Germinal center (tissue), 1 donor: ENCODE measurements at regions not wholly inside any gene's neighbourhood (a gene's known extent, or its start where the extent isn't known, plus 50 kb on each side); places are given as distances from the start of the nearest gene placed in this dataset.

Source experiments
- DNase-seq: peaks from one replicate; pipeline ENCODE4 v3.0.0; 2012; ENCODE audit warnings: mixed read lengths, low spot score

- DNase-seq = no peak
These were observed 209.5 kb upstream of the CPEB2 start for GRCh38 chr4:14792702-14793227.

- no peak for DNase-seq
These were observed 201.3 kb upstream of the CPEB2 start for GRCh38 chr4:14800977-14801376.

DNA sequence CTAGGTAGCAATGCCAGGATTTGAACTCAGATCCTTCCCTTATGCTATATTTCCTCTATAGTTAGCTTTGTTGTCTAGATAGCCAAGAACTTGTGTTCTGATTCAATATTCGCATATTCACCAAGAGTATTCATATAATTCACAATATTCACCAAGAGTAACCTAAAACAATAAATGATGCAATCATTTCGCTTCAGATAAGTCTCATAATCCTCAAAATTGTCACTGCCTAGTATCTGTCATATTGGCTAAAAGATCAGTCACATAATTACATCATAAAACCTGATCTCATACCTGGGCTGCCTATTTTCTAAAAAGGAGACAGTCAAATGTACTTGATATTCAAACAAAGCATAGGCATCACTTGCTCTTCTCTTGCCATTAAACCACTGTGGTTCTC lies 199.7 kb upstream of the CPEB2 start:
- no peak for DNase-seq

DNA sequence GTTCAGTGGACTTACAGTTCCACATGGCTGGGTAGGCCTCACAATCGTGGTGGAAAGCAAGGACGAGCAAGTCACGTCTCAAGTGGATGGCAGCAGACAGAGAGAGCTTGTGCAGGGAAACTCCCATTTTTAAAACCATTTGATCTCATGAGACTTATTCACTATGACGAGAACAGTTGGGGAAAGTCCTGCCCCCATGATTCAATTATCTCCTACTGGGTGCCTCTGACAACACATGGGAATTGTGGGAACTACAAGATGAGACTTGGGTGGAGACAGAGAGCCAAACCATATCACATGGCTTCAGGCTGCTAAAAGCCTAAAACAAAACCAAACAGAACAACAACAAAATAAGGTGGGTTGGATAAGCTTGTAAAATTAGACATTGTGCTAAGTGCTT lies 194.4 kb upstream of the CPEB2 start:
- DNase-seq = no peak

- no peak for DNase-seq
These were observed 193.1 kb upstream of the CPEB2 start for GRCh38 chr4:14809203-14809602.

GRCh38 chr4:14810121-14810520 lies 192.2 kb upstream of the CPEB2 start:
- no peak for DNase-seq

GRCh38 chr4:14810568-14810967 lies 191.7 kb upstream of the CPEB2 start:
- DNase-seq = no peak

- DNase-seq = no peak
These were observed 190.2 kb upstream of the CPEB2 start for GRCh38 chr4:14812101-14812500.

DNA sequence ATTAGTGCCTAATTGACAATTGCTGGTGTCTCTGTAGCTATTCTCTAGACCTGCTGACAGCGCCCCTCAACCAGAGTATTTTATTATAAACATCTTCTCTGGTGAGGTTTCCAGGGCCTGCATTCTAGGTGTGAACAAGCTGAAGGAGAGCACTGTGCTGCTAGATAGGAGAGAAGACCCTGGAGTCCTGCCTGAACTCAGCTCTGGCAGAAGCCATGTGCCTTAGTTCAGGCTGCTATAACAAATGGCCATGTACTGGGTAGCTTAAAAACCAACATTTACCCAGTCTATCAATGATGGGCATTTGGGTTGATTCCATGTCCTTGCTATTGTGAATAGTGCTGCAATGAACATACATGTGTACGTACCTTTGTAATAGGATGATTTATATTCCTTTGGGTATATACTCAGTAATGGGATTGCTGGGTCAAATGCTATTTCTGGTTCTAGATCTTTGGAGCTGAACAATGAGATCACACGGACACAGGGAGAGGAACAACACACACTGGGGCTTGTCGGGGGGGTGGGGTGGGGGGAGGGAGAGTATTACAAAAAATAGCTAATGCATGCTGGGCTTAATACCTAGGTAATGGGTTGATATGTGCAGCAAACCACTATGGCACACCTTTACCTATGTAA lies 185.5 kb upstream of the CPEB2 start:
- DNase-seq = no peak

GRCh38 chr4:14824189-14824588 lies 178.1 kb upstream of the CPEB2 start:
- DNase-seq = no peak

GRCh38 chr4:14827111-14827510 lies 175.2 kb upstream of the CPEB2 start:
- no peak for DNase-seq

- DNase-seq = no peak
These were observed 172.5 kb upstream of the CPEB2 start for GRCh38 chr4:14829795-14830194.

DNA sequence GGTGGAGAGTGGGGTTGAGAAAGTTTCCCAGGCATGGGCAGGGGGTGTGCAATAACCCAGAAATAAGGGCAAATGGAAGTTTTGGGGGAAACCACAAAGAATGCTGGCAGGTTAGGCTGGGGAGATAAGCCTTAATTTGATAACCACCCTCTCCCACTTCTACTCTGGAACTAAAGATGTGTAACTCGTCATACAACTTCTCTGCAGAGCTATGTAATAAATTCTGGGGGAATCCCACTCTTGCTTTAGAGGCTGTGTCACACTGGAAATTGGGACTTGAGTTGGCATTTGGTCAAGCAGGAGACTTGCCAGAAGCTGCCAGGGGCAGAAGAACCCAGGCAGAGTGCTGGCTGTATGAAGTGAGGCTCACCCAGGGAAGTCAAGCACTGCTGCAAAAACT lies 170.9 kb upstream of the CPEB2 start:
- no peak for DNase-seq

- DNase-seq = no peak
These were observed 169.2 kb upstream of the CPEB2 start for GRCh38 chr4:14833053-14833452.

GRCh38 chr4:14834382-14834781 lies 167.9 kb upstream of the CPEB2 start:
- DNase-seq = no peak

GRCh38 chr4:14835288-14835687 lies 167.0 kb upstream of the CPEB2 start:
- DNase-seq = no peak

DNA sequence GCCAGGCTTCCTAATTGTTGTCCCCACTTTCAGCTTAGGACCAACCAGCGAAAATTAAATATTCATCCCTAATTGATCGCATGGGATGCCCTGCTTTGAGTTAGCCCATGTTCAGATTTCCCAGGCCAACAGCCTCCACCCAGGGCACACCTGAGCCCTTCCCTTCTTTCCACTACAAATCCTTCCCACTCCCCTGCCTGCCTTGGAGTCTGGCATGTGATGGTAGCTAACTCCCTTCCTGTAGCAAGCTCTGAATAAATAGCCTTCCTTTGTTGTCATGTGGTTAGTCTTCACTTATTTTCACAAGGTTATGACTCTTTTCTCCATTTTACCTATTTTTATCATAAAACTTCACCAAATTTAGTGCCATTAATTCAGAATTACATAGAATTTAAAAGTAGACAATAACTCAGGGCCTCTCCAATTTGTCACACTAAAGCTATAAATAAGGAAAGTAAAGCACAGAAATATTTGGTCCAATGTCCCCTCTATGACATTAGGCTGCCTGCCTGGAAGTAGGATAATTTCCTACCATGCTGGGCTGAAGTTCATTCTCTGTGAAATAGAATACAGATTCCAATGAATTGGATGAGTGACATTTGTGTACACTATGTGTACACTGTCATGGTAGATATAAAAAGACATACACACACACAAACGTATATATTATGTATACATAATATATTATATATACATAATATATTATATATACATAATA lies 166.4 kb upstream of the CPEB2 start:
- DNase-seq = no peak

DNA sequence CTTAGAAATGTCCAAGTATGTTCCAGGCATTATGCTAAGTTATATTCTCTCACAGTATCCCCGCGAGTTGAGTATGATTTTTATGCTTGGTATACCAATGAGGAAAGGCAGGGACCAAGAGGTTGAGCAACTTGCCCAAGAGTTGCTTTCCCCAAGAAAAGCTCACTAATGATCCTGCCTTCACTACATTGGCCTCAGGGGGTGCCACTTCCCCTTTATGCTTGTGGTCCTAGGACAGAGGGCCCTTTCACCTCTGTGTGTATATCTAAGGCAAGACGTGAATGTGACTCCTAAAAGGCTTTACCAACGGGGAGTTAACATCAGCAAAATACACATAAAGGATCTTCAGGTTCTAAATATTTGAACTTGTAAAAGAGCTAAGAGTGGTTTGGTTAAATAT lies 164.4 kb upstream of the CPEB2 start:
- no peak for DNase-seq

DNA sequence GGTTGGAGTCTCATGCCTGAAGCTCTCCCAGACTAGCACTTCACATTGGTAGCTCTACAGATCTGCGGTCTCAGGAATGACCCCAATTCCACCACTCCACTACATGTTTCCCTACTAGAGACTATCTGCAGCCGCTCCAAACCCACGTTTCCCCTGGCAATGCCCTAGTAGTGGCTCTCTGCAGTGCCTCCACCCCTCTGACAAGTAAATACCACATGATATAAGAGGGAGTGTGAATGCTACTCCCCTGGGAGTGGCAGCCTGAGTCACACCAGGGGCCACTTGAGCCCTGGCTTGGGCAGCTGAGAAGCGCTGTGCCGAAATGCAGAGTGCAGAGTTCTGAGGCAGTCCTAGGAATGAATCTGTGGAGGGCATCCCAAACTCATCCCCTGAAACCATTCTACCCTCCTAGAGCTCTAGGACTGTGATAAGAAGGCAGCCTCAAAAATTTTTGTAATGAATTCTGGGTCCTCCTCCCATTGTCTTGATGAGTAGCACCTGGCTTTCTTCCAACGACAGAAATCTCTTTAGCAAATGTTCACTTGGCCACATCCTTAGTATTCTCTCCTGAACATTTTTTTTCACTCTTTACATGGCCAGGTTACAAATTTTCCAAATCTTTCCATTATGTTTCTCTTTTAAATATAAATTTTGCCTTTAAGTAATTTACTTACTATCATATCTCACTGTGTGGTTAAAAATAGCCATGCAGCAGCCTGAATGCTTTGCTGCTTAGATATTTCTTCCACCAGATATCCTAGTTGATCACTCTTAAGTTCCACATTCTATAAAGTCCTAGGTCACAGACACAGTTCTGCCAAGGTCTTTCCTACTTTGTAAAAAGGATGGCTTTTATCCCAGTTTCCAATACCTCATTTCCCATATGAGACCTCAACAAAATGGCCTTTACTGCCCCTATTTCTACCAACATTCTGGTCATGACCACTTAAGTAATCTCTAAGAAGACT lies 160.2 kb upstream of the CPEB2 start:
- DNase-seq = no peak

GRCh38 chr4:14842964-14843630 lies 159.2 kb upstream of the CPEB2 start:
- no peak for DNase-seq

DNA sequence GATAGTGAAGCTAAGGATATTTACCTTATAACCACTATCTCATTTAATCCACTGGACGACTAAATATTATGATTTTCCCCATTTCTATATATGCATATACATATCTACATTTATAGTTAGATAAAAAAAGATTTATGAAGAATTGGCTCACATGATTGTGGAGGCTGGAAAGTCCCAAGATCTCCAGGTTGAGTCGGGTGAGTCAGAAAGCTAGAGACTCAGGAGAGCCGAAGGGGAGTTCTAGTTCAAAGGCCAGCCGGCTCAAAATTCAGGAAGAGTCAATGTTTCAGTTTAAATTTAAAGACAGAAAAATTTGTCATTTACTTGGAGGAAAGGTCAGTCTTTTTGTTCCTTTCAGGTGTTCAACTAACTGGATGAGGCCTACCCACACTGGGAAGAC lies 158.2 kb upstream of the CPEB2 start:
- no peak for DNase-seq

DNA sequence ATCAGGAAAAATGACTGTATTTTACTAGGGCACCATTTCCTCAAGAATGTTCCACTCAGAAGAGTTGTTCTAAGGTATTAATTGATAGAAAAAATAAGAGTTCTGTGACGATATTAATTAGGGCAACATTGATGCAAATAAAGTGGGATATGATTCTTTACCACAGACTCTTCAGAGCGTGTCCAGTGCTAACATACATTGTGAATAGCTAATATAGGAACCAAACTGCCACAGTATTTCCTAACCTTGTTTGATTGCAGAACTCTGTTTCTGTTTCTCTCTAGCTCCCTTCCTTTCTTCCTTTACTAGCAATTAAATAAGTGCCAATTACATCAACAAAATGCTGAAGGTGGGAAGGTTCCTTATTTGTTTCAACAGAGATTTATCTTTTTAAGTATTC lies 154.1 kb upstream of the CPEB2 start:
- no peak for DNase-seq
